OCI-LY1 (cell line): ENCODE measurements at regions not wholly inside any gene's neighbourhood (a gene's known extent, or its start where the extent isn't known, plus 50 kb on each side); places are given as distances from the start of the nearest gene placed in this dataset.

ENCODE experiments used
- H2AFZ ChIP-seq: fragments of 200-600 bp; sonication (generic), shearing (Covaris generic); 2 replicates; pipeline ENCODE4 v1.6.0; 2014; ENCODE audit warnings: antibody characterized with exemption, mild to moderate bottlenecking, low read length
- H3F3A ChIP-seq: fragments of 200-600 bp; sonication (generic), shearing (Covaris generic); 2 replicates; pipeline ENCODE4 v1.6.0; 2014; ENCODE audit warnings: mild to moderate bottlenecking, antibody characterized with exemption, low read length, moderate library complexity; ENCODE audit not compliant: insufficient read depth
- H3K27ac ChIP-seq: fragments of 200-600 bp; sonication (generic); 2 replicates; pipeline ENCODE4 v1.5.1; 2014; ENCODE audit warnings: low read length, mixed run types, mild to moderate bottlenecking, low read depth; ENCODE audit not compliant: poor library complexity, severe bottlenecking
- H3K27me3 ChIP-seq: fragments of 200-600 bp; sonication (generic); 2 replicates; pipeline ENCODE4 v1.6.0; 2014; ENCODE audit warnings: antibody characterized with exemption, mild to moderate bottlenecking, low read length, moderate library complexity; ENCODE audit not compliant: insufficient read depth
- H3K36me3 ChIP-seq: fragments of 200-600 bp; sonication (generic); 2 replicates; pipeline ENCODE4 v1.6.1; 2014; ENCODE audit warnings: mild to moderate bottlenecking, antibody characterized with exemption, low read length, moderate library complexity, mixed read lengths; ENCODE audit not compliant: insufficient read depth
- H3K4me1 ChIP-seq: fragments of 200-600 bp; sonication (generic); 2 replicates; pipeline ENCODE4 v1.5.1; 2014; ENCODE audit warnings: mild to moderate bottlenecking, low read length, moderate library complexity; ENCODE audit not compliant: insufficient read depth, severe bottlenecking
- H3K4me2 ChIP-seq: fragments of 200-600 bp; sonication (generic), shearing (Covaris generic); 2 replicates; pipeline ENCODE4 v1.6.1; 2014; ENCODE audit warnings: low read length
- H3K4me3 ChIP-seq: fragments of 200-600 bp; sonication (generic); 2 replicates; pipeline ENCODE4 v1.5.1; 2014; ENCODE audit warnings: low read length, low read depth, mild to moderate bottlenecking, mixed read lengths; ENCODE audit not compliant: poor library complexity, severe bottlenecking
- H3K79me2 ChIP-seq: fragments of 200-600 bp; shearing (Covaris generic); 2 replicates; pipeline ENCODE4 v1.6.1; 2016; ENCODE audit warnings: mixed run types, low read length, mixed read lengths; ENCODE audit not compliant: insufficient read depth
- H3K9ac ChIP-seq: fragments of 200-600 bp; sonication (generic), shearing (Covaris generic); 2 replicates; pipeline ENCODE4 v1.6.1; 2014; ENCODE audit warnings: mild to moderate bottlenecking, low read length, mixed read lengths
- H3K9me2 ChIP-seq: fragments of 200-600 bp; sonication (generic), shearing (Covaris generic); 2 replicates; pipeline ENCODE4 v1.6.1; 2014; ENCODE audit warnings: low read depth, mild to moderate bottlenecking, low read length, mixed read lengths
- H3K9me3 ChIP-seq: fragments of 200-600 bp; shearing (Covaris generic); 2 replicates; pipeline ENCODE4 v1.6.1; 2014; ENCODE audit warnings: low read length, mixed read lengths
- H4K20me1 ChIP-seq: fragments of 200-600 bp; sonication (generic), shearing (Covaris generic); 2 replicates; pipeline ENCODE4 v1.6.0; 2016; ENCODE audit warnings: mild to moderate bottlenecking, low read length; ENCODE audit not compliant: insufficient read depth
- EZH2 ChIP-seq: fragments of 200-600 bp; sonication (generic), shearing (Covaris generic); IDR thresholded peaks from 2 replicates; pipeline ENCODE4 v1.8.0; 2017; ENCODE audit warnings: borderline replicate concordance, mixed run types, mild to moderate bottlenecking, antibody characterized with exemption, low read length, moderate library complexity, mixed read lengths
- TF ChIP-seq, protein P1 (sequence below): fragments of 200-600 bp; sonication (generic), shearing (Covaris generic); IDR thresholded peaks from 2 replicates; pipeline ENCODE4 v1.5.1; 2017; ENCODE audit warnings: mild to moderate bottlenecking, antibody characterized with exemption, low read length, moderate library complexity, mixed read lengths

DNA sequence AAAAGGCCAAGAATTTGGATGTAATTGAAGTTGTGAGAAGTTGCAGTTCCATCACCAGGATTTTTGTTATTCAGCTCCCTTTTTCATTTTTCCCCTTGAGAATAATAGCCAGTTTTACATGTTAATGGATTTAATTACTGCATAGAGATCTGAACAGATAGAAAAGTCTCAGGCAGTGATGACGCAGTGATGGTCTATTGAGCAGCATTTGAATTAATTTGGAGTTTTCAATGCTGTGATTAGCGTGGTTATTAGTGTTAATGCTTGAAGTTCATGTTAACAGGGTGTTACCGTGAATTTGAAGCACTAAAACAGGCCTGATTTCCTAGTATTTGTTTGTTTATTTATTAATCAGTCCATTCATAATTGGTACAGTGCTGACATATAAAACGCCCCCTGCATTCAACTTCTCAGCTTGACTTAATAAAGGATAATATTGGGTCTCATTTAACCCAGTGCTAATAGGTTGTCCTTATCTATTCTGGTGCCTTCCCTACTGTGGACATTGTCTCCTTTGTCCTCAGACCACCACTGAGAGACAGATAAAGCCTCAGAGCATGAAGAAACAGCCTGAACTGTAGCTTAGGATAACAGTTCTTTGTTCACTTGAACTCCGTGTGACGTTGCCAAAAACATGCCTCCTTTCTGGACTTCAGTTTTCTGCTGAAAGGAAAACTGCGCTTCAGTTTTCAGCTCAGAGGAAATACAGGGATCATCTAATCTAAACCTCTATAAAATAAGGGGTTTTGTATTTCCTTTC lies 82.4 kb downstream of the RTP4 start:
- Histone ChIP-seq H3K4me2 (no peak overlapping the region), H3F3A (no peaks in the 10 kb centered on the region), H3K36me3 (no peaks in the 10 kb centered on the region), H3K27me3 (peaks cover 3% of the 10 kb centered on the region; the same call in 1 of the 2 replicates), H3K9me2 (no peaks in the 10 kb centered on the region), H3K9ac (no peak overlapping the region), H3K9me3 (no peaks in the 10 kb centered on the region), H2AFZ (no peak overlapping the region), H3K79me2 (no peaks in the 10 kb centered on the region), H3K4me1 (no peaks in the 10 kb centered on the region), H3K27ac (no peak overlapping the region), H3K4me3 (no peak overlapping the region), H4K20me1 (no peaks in the 10 kb centered on the region)
- TF ChIP-seq EZH2 = no peak
- TF ChIP-seq, protein P1, sequence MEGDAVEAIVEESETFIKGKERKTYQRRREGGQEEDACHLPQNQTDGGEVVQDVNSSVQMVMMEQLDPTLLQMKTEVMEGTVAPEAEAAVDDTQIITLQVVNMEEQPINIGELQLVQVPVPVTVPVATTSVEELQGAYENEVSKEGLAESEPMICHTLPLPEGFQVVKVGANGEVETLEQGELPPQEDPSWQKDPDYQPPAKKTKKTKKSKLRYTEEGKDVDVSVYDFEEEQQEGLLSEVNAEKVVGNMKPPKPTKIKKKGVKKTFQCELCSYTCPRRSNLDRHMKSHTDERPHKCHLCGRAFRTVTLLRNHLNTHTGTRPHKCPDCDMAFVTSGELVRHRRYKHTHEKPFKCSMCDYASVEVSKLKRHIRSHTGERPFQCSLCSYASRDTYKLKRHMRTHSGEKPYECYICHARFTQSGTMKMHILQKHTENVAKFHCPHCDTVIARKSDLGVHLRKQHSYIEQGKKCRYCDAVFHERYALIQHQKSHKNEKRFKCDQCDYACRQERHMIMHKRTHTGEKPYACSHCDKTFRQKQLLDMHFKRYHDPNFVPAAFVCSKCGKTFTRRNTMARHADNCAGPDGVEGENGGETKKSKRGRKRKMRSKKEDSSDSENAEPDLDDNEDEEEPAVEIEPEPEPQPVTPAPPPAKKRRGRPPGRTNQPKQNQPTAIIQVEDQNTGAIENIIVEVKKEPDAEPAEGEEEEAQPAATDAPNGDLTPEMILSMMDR = no peak

DNA sequence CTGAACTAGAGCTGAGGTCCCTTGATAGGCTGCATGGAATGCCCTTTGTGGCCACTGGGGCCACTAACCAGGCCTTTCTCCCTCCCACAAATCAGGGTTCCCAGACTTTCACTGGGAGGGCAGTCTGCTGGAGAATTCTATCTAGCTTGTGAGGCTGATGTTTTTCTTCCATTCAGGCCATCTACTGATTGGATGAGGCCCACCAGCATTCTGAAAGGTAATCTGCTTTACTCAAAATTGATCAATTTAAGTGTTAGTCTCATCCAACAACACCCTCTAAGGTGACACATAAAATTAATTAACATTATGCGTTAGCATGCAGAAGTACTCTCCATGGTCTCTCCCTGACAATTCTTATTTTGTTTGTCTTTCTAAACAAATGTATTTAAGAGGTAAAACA lies 80.5 kb downstream of the RTP4 start:
- Histone ChIP-seq H4K20me1 (no peaks in the 10 kb centered on the region), H3K79me2 (no peaks in the 10 kb centered on the region), H3K4me3 (no peak overlapping the region), H3K36me3 (no peaks in the 10 kb centered on the region), H3K9me2 (no peaks in the 10 kb centered on the region), H3K4me2 (no peak overlapping the region), H3K27ac (no peak overlapping the region), H3K27me3 (peaks cover 3% of the 10 kb centered on the region; the same call in 1 of the 2 replicates), H3K9ac (no peak overlapping the region), H3F3A (no peaks in the 10 kb centered on the region), H2AFZ (no peak overlapping the region), H3K4me1 (no peaks in the 10 kb centered on the region), H3K9me3 (no peaks in the 10 kb centered on the region)
- TF ChIP-seq, protein P1 = no peak
- no peak for TF ChIP-seq EZH2

DNA sequence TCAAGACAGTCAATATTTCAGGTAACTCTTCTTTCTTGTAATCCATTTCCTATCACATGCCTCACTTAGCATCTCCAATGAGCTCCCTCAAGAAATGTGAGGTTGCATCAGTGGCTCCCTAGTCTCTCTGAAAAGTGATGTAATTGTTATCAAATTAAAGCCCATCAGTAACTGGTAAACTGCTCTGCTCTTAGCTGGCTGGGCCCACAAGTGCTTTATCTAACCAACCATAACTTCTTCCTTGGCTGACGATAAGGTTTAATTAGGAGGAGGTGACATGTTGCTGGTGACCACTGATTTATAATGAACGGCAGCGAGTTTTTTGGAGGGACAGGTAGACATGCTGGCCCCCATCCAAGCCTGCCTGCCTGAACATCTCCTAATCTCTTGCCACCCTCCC lies 79.6 kb downstream of the RTP4 start:
- H3F3A ChIP-seq = no peaks in the 10 kb centered on the region

More for the DNA sequence above, 79.6 kb downstream of the RTP4 start:
- Histone ChIP-seq H3K27ac (no peak overlapping the region), H3K9ac (no peak overlapping the region), H3K9me2 (no peaks in the 10 kb centered on the region), H3K4me2 (no peak overlapping the region), H3K36me3 (no peaks in the 10 kb centered on the region), H3K27me3 (peaks cover 3% of the 10 kb centered on the region; the same call in 1 of the 2 replicates), H4K20me1 (no peaks in the 10 kb centered on the region), H3K4me1 (no peaks in the 10 kb centered on the region), H3K9me3 (no peaks in the 10 kb centered on the region), H3K79me2 (no peaks in the 10 kb centered on the region), H2AFZ (no peak overlapping the region), H3K4me3 (no peak overlapping the region)
- TF ChIP-seq, protein P1 = no peak
- no peak for TF ChIP-seq EZH2
